ENCODE measurements at regions not wholly inside any gene's neighbourhood (a gene's known extent, or its start where the extent isn't known, plus 50 kb on each side); places are given as distances from the start of the nearest gene placed in this dataset.

- TF ChIP-seq EZH2 (IDR thresholded peaks at IDR 0.05; ENCODE audit: low read length, missing control alignments) (no peak), CTCF (conservative IDR thresholded peaks at IDR 0.05 in 1 of 2, IDR thresholded peaks at IDR 0.05 in 1 of 2; ENCODE audit: low read depth in 1 of 2, low read length in 2 of 2) (no peak)
- DNase-seq (ENCODE audit: low read depth in 2 of 2): peak; percentile 64 to 77
Observed at GRCh38 chr14:100486025-100486828, 101.0 kb downstream of the BEGAIN start.

More at GRCh38 chr14:100486025-100486828, 101.0 kb downstream of the BEGAIN start:
- H3K36me3 ChIP-seq (ENCODE audit: control insufficient read depth, insufficient read depth, low read length): no peaks in the 10 kb centered on the region
- no peak overlapping the region for H2AFZ ChIP-seq (ENCODE audit: low read length)
- no peaks in the 10 kb centered on the region for H3K27me3 ChIP-seq (ENCODE audit: control insufficient read depth, insufficient read depth, low read length)
- H3K4me2 ChIP-seq (ENCODE audit: extremely low read depth, insufficient read depth, low read length): no peak overlapping the region
- no peaks in the 10 kb centered on the region for H4K20me1 ChIP-seq (ENCODE audit: control insufficient read depth, extremely low read depth, insufficient read depth, low read length)
- H3K27ac ChIP-seq (ENCODE audit: insufficient read depth, low read length): no peak overlapping the region
- no peaks in the 10 kb centered on the region for H3K9me3 ChIP-seq (ENCODE audit: control insufficient read depth, insufficient read depth, low read depth, low read length)
- no peak overlapping the region for H3K9ac ChIP-seq (ENCODE audit: insufficient read depth, low read length)
- no peak overlapping the region for H3K4me3 ChIP-seq (replicated peaks in 1 of 4; ENCODE audit: control extremely low read depth in 1 of 4, insufficient read depth in 1 of 4, low read depth in 3 of 4, low read length in 4 of 4)
- H3K79me2 ChIP-seq (ENCODE audit: control insufficient read depth, insufficient read depth, low read length): no peaks in the 10 kb centered on the region
- H3K4me1 ChIP-seq (ENCODE audit: control insufficient read depth, extremely low read depth, insufficient read depth, low read length): no peaks in the 10 kb centered on the region

All from fibroblast of lung (primary cell).